ENCODE measurements at regions not wholly inside any gene's neighbourhood (a gene's known extent, or its start where the extent isn't known, plus 50 kb on each side); places are given as distances from the start of the nearest gene placed in this dataset.

- no peaks in the 10 kb centered on the region for H3K9me3 ChIP-seq (ENCODE audit: insufficient read depth, low read depth, low read length)
- no peak overlapping the region for H3K4me2 ChIP-seq (ENCODE audit: low read length)
- H3K79me2 ChIP-seq (ENCODE audit: insufficient read depth, low read length), result no peaks in the 10 kb centered on the region
- peaks cover 1% of the 10 kb centered on the region for H3K9me3 Mint-ChIP-seq (ENCODE audit: unreplicated experiment)
- no peak overlapping the region for H3K9ac ChIP-seq (ENCODE audit: low read length)
- H3K27me3 ChIP-seq (ENCODE audit: insufficient read depth, low read length), result peaks cover 12% of the 10 kb centered on the region
- H3K36me3 Mint-ChIP-seq (ENCODE audit: low read depth, unreplicated experiment), result no peaks in the 10 kb centered on the region
- TF ChIP-seq EZH2 (IDR thresholded peaks at IDR 0.05; ENCODE audit: insufficient read depth, low read length) (no peak), CTCF (IDR thresholded peaks at IDR 0.05; ENCODE audit: insufficient read depth, low read depth, low read length) (no peak)
- no peak overlapping the region for H3K4me3 ChIP-seq (ENCODE audit: insufficient read depth, low read depth, low read length)
- H4K20me1 ChIP-seq (ENCODE audit: insufficient read depth, low read length), result no peaks in the 10 kb centered on the region
- H3K4me1 ChIP-seq (ENCODE audit: insufficient read depth, low read length), result no peaks in the 10 kb centered on the region
- H3K27me3 Mint-ChIP-seq (ENCODE audit: low read depth, unreplicated experiment), result peaks cover 10% of the 10 kb centered on the region
- no peak for FAIRE-seq
- no peak overlapping the region for H3K27ac Mint-ChIP-seq (ENCODE audit: unreplicated experiment)
- H3K4me1 Mint-ChIP-seq (ENCODE audit: low read depth, unreplicated experiment), result no peaks in the 10 kb centered on the region
- no peak overlapping the region for H2AFZ ChIP-seq (ENCODE audit: low read depth, low read length)
- DNase-seq (ENCODE audit: low read depth), result no peak
- no peak overlapping the region for H3K4me3 Mint-ChIP-seq (ENCODE audit: unreplicated experiment)
- no peak overlapping the region for H3K27ac ChIP-seq (ENCODE audit: low read depth, low read length)
- no peaks in the 10 kb centered on the region for H3K36me3 ChIP-seq (ENCODE audit: insufficient read depth, low read length)
These were observed 98.6 kb downstream of the IRS2 start for GRCh38 chr13:109687559-109688448.

- Histone ChIP-seq H3K4me3 (ENCODE audit: insufficient read depth, low read depth, low read length) (no peak overlapping the region), H3K79me2 (ENCODE audit: insufficient read depth, low read length) (no peaks in the 10 kb centered on the region), H2AFZ (ENCODE audit: low read depth, low read length) (no peak overlapping the region), H3K36me3 (ENCODE audit: insufficient read depth, low read length) (no peaks in the 10 kb centered on the region), H3K4me2 (ENCODE audit: low read length) (no peak overlapping the region), H3K4me1 (ENCODE audit: insufficient read depth, low read length) (no peaks in the 10 kb centered on the region), H3K9me3 (ENCODE audit: insufficient read depth, low read depth, low read length) (no peaks in the 10 kb centered on the region), H3K27ac (ENCODE audit: low read depth, low read length) (no peak overlapping the region), H3K27me3 (ENCODE audit: insufficient read depth, low read length) (peaks cover 14% of the 10 kb centered on the region), H3K9ac (ENCODE audit: low read length) (no peak overlapping the region), H4K20me1 (ENCODE audit: insufficient read depth, low read length) (no peaks in the 10 kb centered on the region)
- FAIRE-seq (no peak), DNase-seq (ENCODE audit: low read depth) (no peak)
- H3K4me1 Mint-ChIP-seq (ENCODE audit: low read depth, unreplicated experiment), result no peaks in the 10 kb centered on the region
- peaks cover 4% of the 10 kb centered on the region for H3K9me3 Mint-ChIP-seq (ENCODE audit: unreplicated experiment)
- no peak overlapping the region for H3K4me3 Mint-ChIP-seq (ENCODE audit: unreplicated experiment)
- H3K36me3 Mint-ChIP-seq (ENCODE audit: low read depth, unreplicated experiment), result no peaks in the 10 kb centered on the region
- TF ChIP-seq CTCF (IDR thresholded peaks at IDR 0.05; ENCODE audit: insufficient read depth, low read depth, low read length) (no peak), EZH2 (IDR thresholded peaks at IDR 0.05; ENCODE audit: insufficient read depth, low read length) (no peak)
- peaks cover 17% of the 10 kb centered on the region for H3K27me3 Mint-ChIP-seq (ENCODE audit: low read depth, unreplicated experiment)
- no peak overlapping the region for H3K27ac Mint-ChIP-seq (ENCODE audit: unreplicated experiment)
These were observed 101.2 kb downstream of the IRS2 start for GRCh38 chr13:109685203-109685602.

GRCh38 chr13:109684824-109685202 is 101.6 kb downstream of the IRS2 start:
- H3K79me2 ChIP-seq (ENCODE audit: insufficient read depth, low read length), result no peaks in the 10 kb centered on the region
- Mint-ChIP-seq H3K9me3 (ENCODE audit: unreplicated experiment) (peaks cover 4% of the 10 kb centered on the region), H3K4me1 (ENCODE audit: low read depth, unreplicated experiment) (no peaks in the 10 kb centered on the region), H3K4me3 (ENCODE audit: unreplicated experiment) (no peak overlapping the region), H3K27ac (ENCODE audit: unreplicated experiment) (no peak overlapping the region), H3K27me3 (ENCODE audit: low read depth, unreplicated experiment) (peaks cover 17% of the 10 kb centered on the region), H3K36me3 (ENCODE audit: low read depth, unreplicated experiment) (no peaks in the 10 kb centered on the region)
- no peak overlapping the region for H2AFZ ChIP-seq (ENCODE audit: low read depth, low read length)
- H3K9ac ChIP-seq (ENCODE audit: low read length), result no peak overlapping the region
- peaks cover 14% of the 10 kb centered on the region for H3K27me3 ChIP-seq (ENCODE audit: insufficient read depth, low read length)
- H3K4me2 ChIP-seq (ENCODE audit: low read length), result no peak overlapping the region
- TF ChIP-seq CTCF (IDR thresholded peaks at IDR 0.05; ENCODE audit: insufficient read depth, low read depth, low read length) (no peak), EZH2 (IDR thresholded peaks at IDR 0.05; ENCODE audit: insufficient read depth, low read length) (no peak)
- DNase-seq (ENCODE audit: low read depth) (no peak), FAIRE-seq (no peak)
- H4K20me1 ChIP-seq (ENCODE audit: insufficient read depth, low read length), result no peaks in the 10 kb centered on the region
- no peaks in the 10 kb centered on the region for H3K4me1 ChIP-seq (ENCODE audit: insufficient read depth, low read length)
- H3K9me3 ChIP-seq (ENCODE audit: insufficient read depth, low read depth, low read length), result no peaks in the 10 kb centered on the region
- H3K36me3 ChIP-seq (ENCODE audit: insufficient read depth, low read length), result no peaks in the 10 kb centered on the region
- no peak overlapping the region for H3K27ac ChIP-seq (ENCODE audit: low read depth, low read length)
- no peak overlapping the region for H3K4me3 ChIP-seq (ENCODE audit: insufficient read depth, low read depth, low read length)
